Trophoblast cell (in vitro differentiated cells and primary cell): ENCODE measurements at regions not wholly inside any gene's neighbourhood (a gene's known extent, or its start where the extent isn't known, plus 50 kb on each side); places are given as distances from the start of the nearest gene placed in this dataset.
A peak's percentile ranks its signal among the peaks of the same experiment; 100 is the strongest.

Source experiments
- DNase-seq, 2 donors: peaks; one replicate each; pipeline ENCODE4 v3.0.0-alpha.2; 2016
- H2AFZ ChIP-seq: 2 replicates; pipeline ENCODE4 v1.6.1; 2013; ENCODE audit warnings: low read length, moderate library complexity, mild to moderate bottlenecking; ENCODE audit not compliant: insufficient read depth, poor library complexity
- H2AK5ac ChIP-seq: 2 replicates; pipeline ENCODE4 v1.6.1; 2013; ENCODE audit warnings: mild to moderate bottlenecking, low read length
- H2BK120ac ChIP-seq: 2 replicates; pipeline ENCODE4 v1.6.1; 2013; ENCODE audit warnings: low read length, mild to moderate bottlenecking, moderate library complexity; ENCODE audit not compliant: insufficient read depth, poor library complexity
- H2BK12ac ChIP-seq: 2 replicates; pipeline ENCODE4 v1.6.1; 2013; ENCODE audit warnings: mild to moderate bottlenecking, low read length, moderate library complexity
- H2BK5ac ChIP-seq: 2 replicates; pipeline ENCODE4 v1.6.1; 2013; ENCODE audit warnings: low read length, low read depth, moderate library complexity, mild to moderate bottlenecking; ENCODE audit not compliant: poor library complexity
- H3K14ac ChIP-seq: 2 replicates; pipeline ENCODE4 v1.6.1; 2013; ENCODE audit warnings: mild to moderate bottlenecking, low read length
- H3K18ac ChIP-seq: 2 replicates; pipeline ENCODE4 v1.6.1; 2013; ENCODE audit warnings: mild to moderate bottlenecking, low read length
- H3K23ac ChIP-seq: 2 replicates; pipeline ENCODE4 v1.6.1; 2013; ENCODE audit warnings: low read length
- H3K27ac ChIP-seq: 2 replicates; pipeline ENCODE4 v1.5.1; 2013; ENCODE audit warnings: low read depth, mild to moderate bottlenecking, inconsistent platforms, low read length, moderate library complexity
- H3K27me3 ChIP-seq: 2 replicates; pipeline ENCODE4 v1.6.1; 2013; ENCODE audit warnings: inconsistent platforms, mild to moderate bottlenecking, low read length, moderate library complexity; ENCODE audit not compliant: insufficient read depth
- H3K36me3 ChIP-seq, 2 experiments: 1 replicate in 1 of 2; 2 replicates in 1 of 2; pipeline ENCODE4 v1.6.1; 2013; ENCODE audit warnings: low read length in 2 of 2, mild to moderate bottlenecking in 2 of 2, moderate library complexity in 1 of 2; ENCODE audit not compliant: insufficient read depth in 2 of 2, control insufficient read depth in 1 of 2
- H3K4ac ChIP-seq: 2 replicates; pipeline ENCODE4 v1.6.1; 2013; ENCODE audit warnings: low read depth, mild to moderate bottlenecking, low read length, moderate library complexity
- H3K4me1 ChIP-seq, 2 experiments: 1 replicate in 1 of 2; 2 replicates in 1 of 2; pipeline ENCODE4 v1.6.1; 2013; ENCODE audit warnings: low read length in 2 of 2, mild to moderate bottlenecking in 2 of 2, moderate library complexity in 1 of 2; ENCODE audit not compliant: insufficient read depth in 2 of 2, control insufficient read depth in 1 of 2
- H3K4me2 ChIP-seq: 2 replicates; pipeline ENCODE4 v1.6.1; 2013; ENCODE audit warnings: inconsistent platforms, mild to moderate bottlenecking, low read length, moderate library complexity
- H3K4me3 ChIP-seq: 2 replicates; pipeline ENCODE4 v1.5.1; 2013; ENCODE audit warnings: mild to moderate bottlenecking, low read depth, low read length, inconsistent platforms
- H3K79me1 ChIP-seq: one replicate; pipeline ENCODE4 v1.6.1; 2013; ENCODE audit warnings: low read length
- H3K79me2 ChIP-seq: 2 replicates; pipeline ENCODE4 v1.6.1; 2013; ENCODE audit warnings: low read length, mild to moderate bottlenecking; ENCODE audit not compliant: control insufficient read depth, insufficient read depth, poor library complexity
- H3K9ac ChIP-seq: 2 replicates; pipeline ENCODE4 v1.6.1; 2013; ENCODE audit warnings: mild to moderate bottlenecking, low read length
- H3K9me3 ChIP-seq: 2 replicates; pipeline ENCODE4 v1.6.1; 2013; ENCODE audit warnings: low read depth, mild to moderate bottlenecking, control low read depth, inconsistent platforms, low read length; ENCODE audit not compliant: insufficient read depth
- H4K12ac ChIP-seq: 2 replicates; pipeline ENCODE4 v1.6.1; 2013; ENCODE audit warnings: low read depth, mild to moderate bottlenecking, low read length, moderate library complexity
- H4K8ac ChIP-seq: 2 replicates; pipeline ENCODE4 v1.6.1; 2013; ENCODE audit warnings: low read depth, mild to moderate bottlenecking, low read length, moderate library complexity
- H4K91ac ChIP-seq: one replicate; pipeline ENCODE4 v1.6.1; 2013; ENCODE audit warnings: low read depth, mild to moderate bottlenecking, low read length, moderate library complexity
- WGBS: extraction: QIAGEN DNeasy Blood & Tissue Kit; methylation state at CpG from one replicate; pipeline ENCODE4 v1.1.7; 2013; ENCODE audit warnings: missing lambda C conversion rate; ENCODE audit not compliant: insufficient read length, insufficient coverage; ENCODE audit errors: extremely low coverage; 5-methylcytosine and 5-hydroxymethylcytosine counted together

DNA sequence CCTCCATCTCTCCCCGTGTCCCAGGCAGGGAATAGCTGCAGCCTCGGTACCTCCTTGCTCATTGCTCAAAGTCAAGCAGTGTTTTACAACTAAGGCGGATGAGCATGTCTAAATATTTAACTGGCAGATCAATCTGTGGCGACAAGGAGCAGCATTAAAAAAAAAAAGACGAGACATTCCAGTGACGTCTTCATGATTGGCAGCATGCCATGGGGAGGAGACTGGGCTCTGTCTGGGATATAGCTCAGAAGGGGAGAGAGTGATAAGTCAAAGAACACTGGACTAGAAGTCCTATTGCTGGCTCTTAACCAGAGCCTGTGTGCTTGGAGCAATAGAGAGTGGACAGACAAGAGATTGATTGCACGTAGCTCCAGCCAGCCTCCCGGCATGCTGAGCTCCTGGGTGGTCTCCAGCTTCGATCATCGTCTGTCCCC lies 287.5 kb upstream of the PODXL start:
- H3K79me1 ChIP-seq = no peaks in the 10 kb centered on the region
- H3K27ac ChIP-seq = no peak overlapping the region
- H2BK120ac ChIP-seq = no peak overlapping the region
- no peak overlapping the region for H2AK5ac ChIP-seq
- H2BK5ac ChIP-seq = no peak overlapping the region
- no peaks in the 10 kb centered on the region for H3K27me3 ChIP-seq
- no peak overlapping the region for H2BK12ac ChIP-seq
- H2AFZ ChIP-seq = no peak overlapping the region
- H3K79me2 ChIP-seq = no peaks in the 10 kb centered on the region
- H3K9me3 ChIP-seq = no peaks in the 10 kb centered on the region
- no peaks in the 10 kb centered on the region for H3K4me1 ChIP-seq
- no peak overlapping the region for H3K4ac ChIP-seq
- no peak overlapping the region for H4K12ac ChIP-seq
- no peak overlapping the region for H4K8ac ChIP-seq
- no peaks in the 10 kb centered on the region for H3K36me3 ChIP-seq
- H3K14ac ChIP-seq = no peak overlapping the region
- H3K23ac ChIP-seq = no peak overlapping the region
- no CpG with 5 or more reads among the region's 10 CpGs for WGBS
- H3K9ac ChIP-seq = no peak overlapping the region
- no peak for DNase-seq
- H3K18ac ChIP-seq = no peak overlapping the region
- H4K91ac ChIP-seq = no peak overlapping the region
- H3K4me3 ChIP-seq = no peak overlapping the region
- H3K4me2 ChIP-seq = no peak overlapping the region

DNA sequence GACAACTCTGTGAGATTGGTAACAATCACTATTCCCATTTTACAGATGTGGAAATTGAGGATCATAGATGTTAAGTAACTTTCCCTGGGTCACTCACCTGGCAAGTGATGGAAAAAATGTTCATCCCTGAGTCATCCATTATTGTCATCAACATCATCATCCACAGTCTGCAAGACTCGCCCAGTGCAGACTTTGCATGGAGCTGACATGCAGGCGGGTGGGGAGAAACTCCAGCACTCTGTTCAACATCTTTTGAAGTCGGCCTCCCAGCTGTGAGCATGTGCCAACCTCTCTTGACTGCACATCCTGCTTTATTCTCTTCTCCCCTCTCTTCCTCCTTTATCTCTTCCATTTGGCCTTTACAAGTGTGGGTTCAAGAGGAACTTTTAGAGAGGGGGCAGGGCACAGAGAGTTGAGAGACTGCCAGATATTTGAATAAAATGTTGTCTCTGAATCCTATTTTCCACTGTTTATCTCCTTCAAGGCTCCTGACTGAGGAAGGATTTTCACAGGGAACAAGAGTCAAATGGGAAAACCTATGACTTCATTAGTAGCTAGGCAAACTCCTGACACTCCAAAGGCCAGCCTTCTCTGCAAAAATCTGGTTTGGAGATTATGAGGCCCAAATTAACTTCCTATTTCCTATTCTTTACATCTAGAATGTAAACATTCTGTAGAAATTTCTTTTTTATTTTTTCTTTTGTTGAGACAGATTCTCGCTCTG lies 283.7 kb upstream of the PODXL start:
- no peak overlapping the region for H3K4me3 ChIP-seq
- H4K8ac ChIP-seq = no peak overlapping the region
- H2BK5ac ChIP-seq = no peak overlapping the region
- no peak overlapping the region for H2BK120ac ChIP-seq
- H3K4me2 ChIP-seq = no peak overlapping the region
- no peaks in the 10 kb centered on the region for H3K9me3 ChIP-seq
- peak in 1 of 2 donors; percentile 15 for DNase-seq
- no peak overlapping the region for H3K27ac ChIP-seq
- H3K4me1 ChIP-seq = no peaks in the 10 kb centered on the region
- no peak overlapping the region for H2AFZ ChIP-seq
- no peak overlapping the region for H2BK12ac ChIP-seq
- no peaks in the 10 kb centered on the region for H3K79me1 ChIP-seq
- H3K9ac ChIP-seq = no peak overlapping the region
- no peaks in the 10 kb centered on the region for H3K79me2 ChIP-seq
- H4K91ac ChIP-seq = no peak overlapping the region
- H2AK5ac ChIP-seq = no peak overlapping the region
- H4K12ac ChIP-seq = no peak overlapping the region
- whole genome bisulfite sequencing = no CpG with 5 or more reads among the region's 4 CpGs
- H3K18ac ChIP-seq = no peak overlapping the region
- H3K14ac ChIP-seq = no peak overlapping the region
- H3K36me3 ChIP-seq = no peaks in the 10 kb centered on the region
- no peak overlapping the region for H3K23ac ChIP-seq
- H3K27me3 ChIP-seq = no peaks in the 10 kb centered on the region
- no peak overlapping the region for H3K4ac ChIP-seq

DNA sequence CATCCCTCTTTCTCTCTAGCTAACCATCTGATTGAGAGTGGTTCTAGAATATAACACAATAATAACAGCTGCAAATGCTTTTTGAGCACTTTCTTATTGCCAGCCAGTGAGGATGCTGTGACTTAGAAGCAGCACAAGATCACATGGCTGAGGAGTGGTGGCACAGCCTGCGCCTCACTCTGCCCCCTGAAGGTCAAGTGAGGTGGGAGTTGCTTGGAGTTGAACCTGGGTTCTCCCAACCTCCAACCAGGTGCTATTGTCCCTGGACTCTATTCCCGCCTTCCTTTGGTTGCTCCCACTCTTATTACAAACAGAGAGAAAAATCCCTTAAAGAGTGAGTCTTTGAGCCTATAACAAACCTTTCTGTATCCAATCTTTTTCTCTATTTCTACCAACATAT lies 280.3 kb upstream of the PODXL start:
- WGBS = no CpG with 5 or more reads among the region's 2 CpGs
- no peak overlapping the region for H2AK5ac ChIP-seq

DNA sequence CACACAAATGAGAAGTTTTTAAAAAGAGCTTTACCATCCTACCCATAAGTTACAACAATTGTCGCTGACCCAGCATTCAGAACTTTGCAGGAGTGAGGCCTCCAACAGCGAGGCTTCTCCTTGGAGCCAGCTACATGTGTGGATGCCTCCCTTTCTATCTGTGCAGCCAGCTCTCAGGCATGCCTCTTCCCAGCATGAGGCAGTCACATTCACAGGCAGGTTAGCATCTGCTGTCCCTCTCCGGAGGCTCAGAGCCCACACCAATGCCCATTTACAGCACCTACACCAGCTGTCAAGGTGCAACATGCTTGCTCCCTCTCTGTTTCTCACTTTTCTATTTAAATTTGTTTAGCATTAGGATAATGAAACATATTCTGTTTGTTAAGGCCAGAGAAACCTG lies 278.7 kb upstream of the PODXL start:
- Histone ChIP-seq H4K8ac (no peak overlapping the region), H2AFZ (no peak overlapping the region), H3K14ac (no peak overlapping the region), H2BK120ac (no peak overlapping the region), H3K18ac (no peak overlapping the region), H4K91ac (no peak overlapping the region), H3K9me3 (no peaks in the 10 kb centered on the region), H2BK12ac (no peak overlapping the region), H3K27me3 (no peaks in the 10 kb centered on the region), H3K4me3 (no peak overlapping the region), H3K9ac (no peak overlapping the region), H3K79me2 (no peaks in the 10 kb centered on the region), H4K12ac (no peak overlapping the region), H3K36me3 (no peaks in the 10 kb centered on the region), H3K4me1 (no peaks in the 10 kb centered on the region), H2BK5ac (no peak overlapping the region), H3K79me1 (no peaks in the 10 kb centered on the region), H2AK5ac (no peak overlapping the region), H3K4me2 (no peak overlapping the region), H3K4ac (no peak overlapping the region), H3K27ac (no peak overlapping the region), H3K23ac (no peak overlapping the region)
- no peak for DNase-seq
- no CpG with 5 or more reads among the region's 3 CpGs for WGBS

More for the DNA sequence above, 280.3 kb upstream of the PODXL start:
- H3K14ac ChIP-seq = no peak overlapping the region
- H3K79me1 ChIP-seq = no peaks in the 10 kb centered on the region
- H2BK12ac ChIP-seq = no peak overlapping the region
- no peak overlapping the region for H3K9ac ChIP-seq
- H3K79me2 ChIP-seq = no peaks in the 10 kb centered on the region
- no peak overlapping the region for H3K27ac ChIP-seq
- H4K8ac ChIP-seq = no peak overlapping the region
- no peak overlapping the region for H3K23ac ChIP-seq
- no peak overlapping the region for H2BK5ac ChIP-seq
- no peaks in the 10 kb centered on the region for H3K27me3 ChIP-seq
- H2BK120ac ChIP-seq = no peak overlapping the region
- no peak overlapping the region for H4K12ac ChIP-seq
- H4K91ac ChIP-seq = no peak overlapping the region
- no peaks in the 10 kb centered on the region for H3K9me3 ChIP-seq
- H3K4me1 ChIP-seq = no peaks in the 10 kb centered on the region
- H3K36me3 ChIP-seq = no peaks in the 10 kb centered on the region
- H3K4ac ChIP-seq = no peak overlapping the region
- DNase-seq = no peak
- H3K4me3 ChIP-seq = no peak overlapping the region
- H3K18ac ChIP-seq = no peak overlapping the region
- H3K4me2 ChIP-seq = no peak overlapping the region
- no peak overlapping the region for H2AFZ ChIP-seq
